Thyroid gland (tissue), 4 donors: ENCODE measurements at regions not wholly inside any gene's neighbourhood (a gene's known extent, or its start where the extent isn't known, plus 50 kb on each side); places are given as distances from the start of the nearest gene placed in this dataset.

ENCODE experiments used
- DNase-seq, 2 donors: peaks; one replicate each; pipeline ENCODE4 v3.0.0-alpha.2; 2019
- H3K27ac ChIP-seq, 3 donors: fragments of 200-600 bp; sonication (generic); 1 replicate in 2 of 3; 2 replicates in 1 of 3; pipeline ENCODE4 v1.5.1; 2016 to 2019; ENCODE audit warnings: mild to moderate bottlenecking in 1 of 3, moderate library complexity in 1 of 3
- H3K27me3 ChIP-seq: fragments of 200-600 bp; sonication (generic); one replicate; pipeline ENCODE4 v1.5.1; 2019
- H3K36me3 ChIP-seq, 2 donors: fragments of 200-600 bp; sonication (generic); one replicate each; pipeline ENCODE4 v1.5.1; 2016 to 2019
- H3K4me1 ChIP-seq, 2 donors: fragments of 200-600 bp; sonication (generic); one replicate each; pipeline ENCODE4 v1.5.1; 2017 to 2019
- H3K4me3 ChIP-seq, 3 donors: fragments of 200-600 bp; sonication (generic); replicated peaks in 1 of 3; 1 replicate in 2 of 3; 2 replicates in 1 of 3; pipeline ENCODE4 v1.5.1; 2016; ENCODE audit warnings: mild to moderate bottlenecking in 1 of 3
- H3K9me3 ChIP-seq: fragments of 200-600 bp; sonication (generic); one replicate; pipeline ENCODE4 v1.5.1; 2017
- CTCF ChIP-seq, 6 experiments: fragments of 200-600 bp in 3 of 6; fragments of 450-650 bp in 3 of 6; sonication (generic) in 3 of 6; IDR thresholded peaks; one replicate each; pipeline ENCODE4 v1.5.1; 2016 to 2019; ENCODE audit warnings: antibody characterized with exemption in 6 of 6, mild to moderate bottlenecking in 2 of 6, inconsistent platforms in 1 of 6, moderate library complexity in 1 of 6
- POLR2A ChIP-seq, 2 donors: fragments of 450-650 bp; IDR thresholded peaks; one replicate each; pipeline ENCODE4 v1.6.1; 2017; ENCODE audit warnings: antibody characterized with exemption in 2 of 2, mild to moderate bottlenecking in 2 of 2, moderate library complexity in 1 of 2
- WGBS, 2 donors: methylation state at CpG; one replicate each; pipeline ENCODE4 v1.1.5; 2017; 5-methylcytosine and 5-hydroxymethylcytosine counted together
- intact Hi-C: fragments of 100-400 bp; cut with DNase I; formaldehyde crosslinking; loops from one replicate; pipeline ENCODE4 v1.15.1; 2023

- Histone ChIP-seq H3K4me3 (no peak overlapping the region), H3K27ac (no peak overlapping the region), H3K27me3 (no peaks in the 10 kb centered on the region), H3K4me1 (no peaks in the 10 kb centered on the region), H3K9me3 (no peaks in the 10 kb centered on the region), H3K36me3 (no peaks in the 10 kb centered on the region)
- WGBS, 2 donors: 72 to 78% methylated on average over 2 of the region's 2 CpGs
- no peak for DNase-seq
- TF ChIP-seq CTCF (IDR thresholded peaks at IDR 0.05): no peak
- TF ChIP-seq POLR2A (IDR thresholded peaks at IDR 0.05): no peak
- intact Hi-C loops: no loop called here
Measured at GRCh38 chr2:36178384-36178783, 177.2 kb upstream of the CRIM1 start.

GRCh38 chr2:36177282-36177681 lies 178.3 kb upstream of the CRIM1 start:
- intact Hi-C loops: no loop called here
- DNase-seq: no peak
- 83 to 86% methylated on average over 2 of the region's 2 CpGs for WGBS, 2 donors
- Histone ChIP-seq H3K9me3 (no peaks in the 10 kb centered on the region), H3K4me3 (no peak overlapping the region), H3K27ac (no peak overlapping the region), H3K36me3 (no peaks in the 10 kb centered on the region), H3K4me1 (no peaks in the 10 kb centered on the region), H3K27me3 (no peaks in the 10 kb centered on the region)
- TF ChIP-seq POLR2A (IDR thresholded peaks at IDR 0.05) (no peak), CTCF (IDR thresholded peaks at IDR 0.05) (no peak)

- intact Hi-C loops: no loop called here
- Histone ChIP-seq H3K9me3 (no peaks in the 10 kb centered on the region), H3K27ac (no peak overlapping the region), H3K4me1 (no peaks in the 10 kb centered on the region), H3K27me3 (no peaks in the 10 kb centered on the region), H3K4me3 (no peak overlapping the region), H3K36me3 (no peaks in the 10 kb centered on the region)
- DNase-seq: no peak
- no peak for TF ChIP-seq POLR2A (IDR thresholded peaks at IDR 0.05)
- no peak for TF ChIP-seq CTCF (IDR thresholded peaks at IDR 0.05)
- WGBS, 2 donors: 78 to 79% methylated on average over 1 of the region's 1 CpG
Measured at GRCh38 chr2:36174920-36175319, 180.7 kb upstream of the CRIM1 start.

- H3K27ac ChIP-seq: no peak overlapping the region
- H3K9me3 ChIP-seq: no peaks in the 10 kb centered on the region
- no peaks in the 10 kb centered on the region for H3K4me1 ChIP-seq
- 78 to 81% methylated on average over 6 of the region's 6 CpGs for WGBS, 2 donors
- H3K27me3 ChIP-seq: no peaks in the 10 kb centered on the region
- DNase-seq: no peak
- no peaks in the 10 kb centered on the region for H3K36me3 ChIP-seq
- TF ChIP-seq CTCF (IDR thresholded peaks at IDR 0.05): no peak
- TF ChIP-seq POLR2A (IDR thresholded peaks at IDR 0.05): no peak
- intact Hi-C loops: no loop called here
- no peak overlapping the region for H3K4me3 ChIP-seq
Measured at GRCh38 chr2:36173760-36174404, 181.7 kb upstream of the CRIM1 start.

GRCh38 chr2:36172824-36173223 lies 182.8 kb upstream of the CRIM1 start:
- H3K27ac ChIP-seq: no peak overlapping the region

More at GRCh38 chr2:36172824-36173223, 182.8 kb upstream of the CRIM1 start:
- Histone ChIP-seq H3K4me1 (no peaks in the 10 kb centered on the region), H3K9me3 (no peaks in the 10 kb centered on the region), H3K27me3 (no peaks in the 10 kb centered on the region), H3K4me3 (no peak overlapping the region), H3K36me3 (no peaks in the 10 kb centered on the region)
- TF ChIP-seq POLR2A (IDR thresholded peaks at IDR 0.05) (no peak), CTCF (IDR thresholded peaks at IDR 0.05) (no peak)
- DNase-seq: no peak
- WGBS, 2 donors: 72 to 77% methylated on average over 5 of the region's 5 CpGs
- intact Hi-C loops: no loop called here
